Tibial artery (tissue), 4 donors: ENCODE measurements at regions not wholly inside any gene's neighbourhood (a gene's known extent, or its start where the extent isn't known, plus 50 kb on each side); places are given as distances from the start of the nearest gene placed in this dataset.

Source experiments
- DNase-seq, 2 donors: peaks; one replicate each; pipeline ENCODE4 v3.0.0-alpha.2; 2019
- H3K27ac ChIP-seq, 2 donors: fragments of 200-600 bp; sonication (generic) in 1 of 2; 1 replicate in 1 of 2; 2 replicates in 1 of 2; pipeline ENCODE4 v1.5.1; 2018 to 2019; ENCODE audit warnings: mild to moderate bottlenecking in 1 of 2
- H3K27me3 ChIP-seq, 2 donors: fragments of 200-600 bp; sonication (generic) in 1 of 2; one replicate each; pipeline versions ENCODE4 v1.5.1 to v1.6.0; 2016 to 2019
- H3K36me3 ChIP-seq, 3 donors: fragments of 200-600 bp; sonication (generic) in 2 of 3; one replicate each; pipeline ENCODE4 v1.5.1; 2016 to 2019; ENCODE audit warnings: mild to moderate bottlenecking in 2 of 3
- H3K4me1 ChIP-seq, 4 donors: fragments of 200-600 bp; sonication (generic) in 2 of 4; 1 replicate in 3 of 4; 2 replicates in 1 of 4; pipeline ENCODE4 v1.5.1; 2016 to 2019
- H3K4me3 ChIP-seq, 2 donors: fragments of 200-600 bp; sonication (generic) in 1 of 2; 1 replicate in 1 of 2; 2 replicates in 1 of 2; pipeline ENCODE4 v1.5.1; 2018 to 2019; ENCODE audit warnings: mild to moderate bottlenecking in 2 of 2
- H3K9me3 ChIP-seq, 3 donors: fragments of 200-600 bp; sonication (generic) in 1 of 3; one replicate each; pipeline ENCODE4 v1.5.1; 2016 to 2019
- CTCF ChIP-seq, 2 experiments: fragments of 200-600 bp in 1 of 2; fragments of 450-650 bp in 1 of 2; IDR thresholded peaks; one replicate each; pipeline ENCODE4 v1.5.1; 2017 to 2019; ENCODE audit warnings: antibody characterized with exemption in 2 of 2, mild to moderate bottlenecking in 1 of 2, moderate library complexity in 1 of 2
- intact Hi-C: fragments of 100-400 bp; cut with DNase I; formaldehyde crosslinking; loops from one replicate; pipeline ENCODE4 v1.15.0; 2023; ENCODE audit warnings: low total_unique reads

- Histone ChIP-seq H3K27me3 (peaks cover 0 to 23% of the 10 kb centered on the region in 2 donors), H3K36me3 (no peaks in the 10 kb centered on the region), H3K27ac (no peak overlapping the region), H3K4me3 (no peak overlapping the region), H3K4me1 (no peaks in the 10 kb centered on the region), H3K9me3 (peaks cover 0 to 6% (median 0%) of the 10 kb centered on the region in 3 donors)
- TF ChIP-seq CTCF (IDR thresholded peaks at IDR 0.05): no peak
- DNase-seq: no peak
- intact Hi-C loops: no loop called here
Measured at GRCh38 chr10:100612601-100613595, 77.2 kb downstream of the HIF1AN start.

GRCh38 chr10:100613846-100614245 lies 78.1 kb downstream of the HIF1AN start:
- H3K4me1 ChIP-seq: no peaks in the 10 kb centered on the region
- no peak overlapping the region for H3K4me3 ChIP-seq
- peaks cover 0 to 33% of the 10 kb centered on the region in 2 donors for H3K27me3 ChIP-seq
- no peak overlapping the region for H3K27ac ChIP-seq
- H3K9me3 ChIP-seq: peaks cover 0 to 2% (median 0%) of the 10 kb centered on the region in 3 donors
- no peak for TF ChIP-seq CTCF (IDR thresholded peaks at IDR 0.05)
- intact Hi-C loops: no loop called here
- no peaks in the 10 kb centered on the region for H3K36me3 ChIP-seq
- no peak for DNase-seq

GRCh38 chr10:100614429-100615095 lies 78.8 kb downstream of the HIF1AN start:
- DNase-seq: no peak
- Histone ChIP-seq H3K4me3 (no peak overlapping the region), H3K4me1 (no peaks in the 10 kb centered on the region), H3K9me3 (no peaks in the 10 kb centered on the region), H3K36me3 (no peaks in the 10 kb centered on the region), H3K27me3 (peaks cover 0 to 35% of the 10 kb centered on the region in 2 donors), H3K27ac (no peak overlapping the region)
- TF ChIP-seq CTCF (IDR thresholded peaks at IDR 0.05): no peak
- intact Hi-C loops: no loop called here

- Histone ChIP-seq H3K27me3 (peaks cover 0 to 37% of the 10 kb centered on the region in 2 donors), H3K27ac (no peak overlapping the region), H3K4me1 (no peaks in the 10 kb centered on the region), H3K9me3 (no peaks in the 10 kb centered on the region), H3K4me3 (no peak overlapping the region), H3K36me3 (no peaks in the 10 kb centered on the region)
- no peak for DNase-seq
- intact Hi-C loops: no loop called here
- no peak for TF ChIP-seq CTCF (IDR thresholded peaks at IDR 0.05)
Measured at GRCh38 chr10:100615241-100615640, 79.5 kb downstream of the HIF1AN start.

- Histone ChIP-seq H3K4me1 (no peaks in the 10 kb centered on the region), H3K27ac (no peak overlapping the region), H3K36me3 (no peaks in the 10 kb centered on the region), H3K4me3 (no peak overlapping the region), H3K9me3 (no peaks in the 10 kb centered on the region), H3K27me3 (peaks cover 0 to 44% of the 10 kb centered on the region in 2 donors)
- no peak for DNase-seq
- intact Hi-C loops: no loop called here
- no peak for TF ChIP-seq CTCF (IDR thresholded peaks at IDR 0.05)
Measured at GRCh38 chr10:100615908-100616307, 80.2 kb downstream of the HIF1AN start.
